ENCODE measurements at regions not wholly inside any gene's neighbourhood (a gene's known extent, or its start where the extent isn't known, plus 50 kb on each side); places are given as distances from the start of the nearest gene placed in this dataset.

DNA sequence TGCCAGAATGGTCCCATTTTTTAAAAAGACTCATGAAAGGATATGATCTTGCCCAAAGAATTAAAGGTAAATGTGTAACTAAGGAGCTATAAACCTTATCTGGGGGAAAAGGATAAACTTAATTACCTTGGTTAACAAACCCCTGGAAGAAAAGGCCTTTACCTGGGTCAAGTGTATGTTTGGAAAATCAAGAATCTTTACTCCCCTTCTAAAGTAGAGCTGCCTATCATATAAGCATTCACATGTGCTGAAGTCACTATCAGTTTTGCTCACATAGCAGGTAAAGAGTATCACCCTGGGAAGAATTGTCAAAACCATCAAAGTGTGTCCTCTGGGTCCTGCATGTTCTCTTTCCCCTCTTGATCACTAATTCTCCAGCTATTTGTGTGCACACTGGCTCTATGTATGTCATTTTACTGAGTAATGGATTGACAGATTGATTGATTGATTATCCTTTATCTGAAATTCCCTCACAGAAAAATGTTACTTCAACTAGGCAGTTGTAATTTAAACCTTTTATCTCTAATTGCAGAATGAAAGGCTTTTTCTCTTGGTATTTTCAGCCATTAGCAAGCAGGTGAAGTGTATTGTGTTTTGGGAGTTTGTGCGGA, 199.4 kb downstream of the NOL4 start:
- H3K4me1 ChIP-seq, result no peaks in the 10 kb centered on the region
- DNase-seq (no peak), ATAC-seq (no peak)
- TF ChIP-seq, protein P1, sequence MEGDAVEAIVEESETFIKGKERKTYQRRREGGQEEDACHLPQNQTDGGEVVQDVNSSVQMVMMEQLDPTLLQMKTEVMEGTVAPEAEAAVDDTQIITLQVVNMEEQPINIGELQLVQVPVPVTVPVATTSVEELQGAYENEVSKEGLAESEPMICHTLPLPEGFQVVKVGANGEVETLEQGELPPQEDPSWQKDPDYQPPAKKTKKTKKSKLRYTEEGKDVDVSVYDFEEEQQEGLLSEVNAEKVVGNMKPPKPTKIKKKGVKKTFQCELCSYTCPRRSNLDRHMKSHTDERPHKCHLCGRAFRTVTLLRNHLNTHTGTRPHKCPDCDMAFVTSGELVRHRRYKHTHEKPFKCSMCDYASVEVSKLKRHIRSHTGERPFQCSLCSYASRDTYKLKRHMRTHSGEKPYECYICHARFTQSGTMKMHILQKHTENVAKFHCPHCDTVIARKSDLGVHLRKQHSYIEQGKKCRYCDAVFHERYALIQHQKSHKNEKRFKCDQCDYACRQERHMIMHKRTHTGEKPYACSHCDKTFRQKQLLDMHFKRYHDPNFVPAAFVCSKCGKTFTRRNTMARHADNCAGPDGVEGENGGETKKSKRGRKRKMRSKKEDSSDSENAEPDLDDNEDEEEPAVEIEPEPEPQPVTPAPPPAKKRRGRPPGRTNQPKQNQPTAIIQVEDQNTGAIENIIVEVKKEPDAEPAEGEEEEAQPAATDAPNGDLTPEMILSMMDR (IDR thresholded peaks at IDR 0.05), result no peak
- intact Hi-C loops (cut with DNase I), result no loop called here
- H3K4me3 ChIP-seq, result no peak overlapping the region
- no peaks in the 10 kb centered on the region for H3K36me3 ChIP-seq
- no peak overlapping the region for H3K27ac ChIP-seq
- H3K27me3 ChIP-seq (ENCODE audit: low read depth), result no peaks in the 10 kb centered on the region
- H3K9me3 ChIP-seq, result no peaks in the 10 kb centered on the region

DNA sequence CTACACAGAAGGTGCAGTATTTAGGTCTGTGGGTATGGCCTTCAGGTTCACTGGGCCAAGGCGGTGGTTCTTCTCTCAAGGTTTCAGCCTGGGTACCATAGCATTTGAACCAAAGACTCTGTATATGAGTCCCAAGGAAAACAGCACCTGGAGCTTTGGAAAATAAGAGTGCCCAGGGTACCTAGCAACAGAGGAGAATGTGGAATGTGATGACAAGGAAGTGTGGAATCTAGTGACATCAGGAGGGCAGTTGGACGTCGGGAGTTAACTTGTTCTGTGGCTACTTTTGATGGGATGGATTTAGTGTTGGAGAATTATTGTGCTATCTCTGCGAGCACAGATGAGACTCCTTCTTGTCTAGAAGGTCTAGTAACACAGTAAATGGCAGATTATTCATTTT, 201.2 kb downstream of the NOL4 start:
- no peaks in the 10 kb centered on the region for H3K9me3 ChIP-seq
- TF ChIP-seq, protein P1 (IDR thresholded peaks at IDR 0.05), result no peak
- ATAC-seq, result no peak
- no peaks in the 10 kb centered on the region for H3K4me1 ChIP-seq
- no peaks in the 10 kb centered on the region for H3K36me3 ChIP-seq
- no peaks in the 10 kb centered on the region for H3K27me3 ChIP-seq (ENCODE audit: low read depth)
- intact Hi-C loops (cut with DNase I), result no loop called here
- no peak for DNase-seq
- H3K4me3 ChIP-seq, result no peak overlapping the region
- H3K27ac ChIP-seq, result no peak overlapping the region

DNA sequence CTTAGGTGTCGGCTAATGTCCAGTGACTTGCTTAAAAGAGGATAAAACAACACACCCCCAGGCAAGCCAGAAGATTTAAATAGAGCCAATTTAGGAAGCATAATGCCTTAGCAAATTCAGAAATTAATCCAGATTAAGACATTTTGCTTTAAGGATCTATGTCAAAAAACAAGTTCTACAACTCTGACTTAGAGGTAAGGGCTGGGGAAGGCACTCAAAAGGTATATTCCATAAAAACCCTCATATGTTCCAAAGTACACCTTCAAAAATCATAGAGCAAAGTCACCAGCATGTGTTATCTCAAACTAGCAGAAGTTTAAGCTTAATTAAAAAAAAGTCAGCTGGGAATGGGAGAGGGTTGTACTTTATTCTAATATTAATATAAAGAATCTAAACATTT, 206.4 kb downstream of the NOL4 start:
- intact Hi-C loops (cut with DNase I), result no loop called here
- Histone ChIP-seq H3K36me3 (no peaks in the 10 kb centered on the region), H3K9me3 (no peaks in the 10 kb centered on the region), H3K27me3 (ENCODE audit: low read depth) (no peaks in the 10 kb centered on the region), H3K4me1 (no peaks in the 10 kb centered on the region), H3K4me3 (no peak overlapping the region), H3K27ac (no peak overlapping the region)
- DNase-seq, result no peak
- TF ChIP-seq, protein P1 (IDR thresholded peaks at IDR 0.05), result no peak
- ATAC-seq, result no peak

DNA sequence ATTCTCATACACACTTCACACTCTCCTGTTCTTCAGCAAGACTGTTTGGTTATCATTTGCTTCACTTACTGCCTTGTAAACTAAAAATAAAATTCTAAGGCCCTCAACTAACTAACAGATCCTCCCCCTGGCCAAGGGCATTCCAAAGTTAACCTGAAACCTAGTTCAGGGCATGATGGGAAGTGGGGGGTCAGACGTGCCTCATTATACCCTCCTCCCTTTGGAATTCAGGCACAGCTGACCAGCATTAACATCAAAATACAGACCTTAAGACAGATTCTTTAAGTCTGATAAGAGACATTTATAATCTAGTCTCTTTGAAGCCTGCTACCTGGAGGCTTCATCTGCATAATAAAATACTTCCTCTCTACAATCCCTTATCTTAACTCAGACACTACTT, 221.0 kb downstream of the NOL4 start:
- no peak overlapping the region for H3K4me3 ChIP-seq
- TF ChIP-seq, protein P1 (IDR thresholded peaks at IDR 0.05), result no peak
- no peaks in the 10 kb centered on the region for H3K36me3 ChIP-seq
- DNase-seq, result no peak
- no peaks in the 10 kb centered on the region for H3K4me1 ChIP-seq
- no peaks in the 10 kb centered on the region for H3K27me3 ChIP-seq (ENCODE audit: low read depth)
- ATAC-seq, result no peak
- no peaks in the 10 kb centered on the region for H3K9me3 ChIP-seq
- H3K27ac ChIP-seq, result no peak overlapping the region
- intact Hi-C loops (cut with DNase I), result no loop called here

DNA sequence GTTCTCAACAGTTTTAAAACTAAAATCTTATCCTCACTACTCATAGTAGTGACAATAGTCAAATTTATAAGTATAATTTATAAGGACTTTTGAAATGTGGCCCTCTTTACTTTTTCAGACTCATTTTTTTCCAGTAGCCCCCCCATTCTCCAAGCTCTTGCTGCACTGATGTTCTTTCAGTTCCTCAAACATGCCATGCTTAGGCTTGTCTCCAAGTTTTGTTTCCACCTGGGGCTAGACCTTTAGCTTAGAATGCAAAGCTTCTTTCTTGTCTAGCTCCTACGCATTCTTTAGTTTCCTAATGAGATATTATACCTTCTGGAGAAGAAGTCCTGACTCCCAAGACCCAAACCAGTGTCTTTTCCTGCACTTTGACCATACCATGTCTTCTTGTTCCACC, 222.6 kb downstream of the NOL4 start:
- Histone ChIP-seq H3K9me3 (no peaks in the 10 kb centered on the region), H3K4me1 (no peaks in the 10 kb centered on the region), H3K36me3 (no peaks in the 10 kb centered on the region), H3K27ac (no peak overlapping the region), H3K4me3 (no peak overlapping the region), H3K27me3 (ENCODE audit: low read depth) (no peaks in the 10 kb centered on the region)
- ATAC-seq (no peak), DNase-seq (no peak)
- intact Hi-C loops (cut with DNase I), result no loop called here
- TF ChIP-seq, protein P1 (IDR thresholded peaks at IDR 0.05), result no peak

DNA sequence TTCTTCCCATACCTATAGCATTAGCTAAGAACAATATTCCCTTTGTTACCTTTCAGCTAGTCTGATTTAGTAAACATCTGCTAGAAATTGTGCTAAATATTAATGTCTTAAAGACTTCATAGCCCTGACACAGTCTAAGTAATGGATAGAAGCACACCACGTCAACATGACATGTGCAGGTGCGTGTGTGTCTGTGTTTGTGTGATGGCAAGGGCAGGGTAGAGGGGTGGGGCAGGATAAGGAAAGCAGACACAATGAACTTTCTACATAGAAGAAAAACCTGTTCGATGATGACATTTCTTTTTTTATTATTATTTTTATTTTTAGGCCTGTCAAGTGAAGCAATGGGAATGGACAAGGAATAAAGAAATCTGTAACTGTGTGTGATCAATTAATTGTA, 223.3 kb downstream of the NOL4 start:
- Histone ChIP-seq H3K27me3 (ENCODE audit: low read depth) (no peaks in the 10 kb centered on the region), H3K4me3 (no peak overlapping the region), H3K36me3 (no peaks in the 10 kb centered on the region), H3K27ac (no peak overlapping the region), H3K9me3 (no peaks in the 10 kb centered on the region), H3K4me1 (no peaks in the 10 kb centered on the region)
- DNase-seq, result no peak
- TF ChIP-seq, protein P1 (IDR thresholded peaks at IDR 0.05), result no peak
- no peak for ATAC-seq
- intact Hi-C loops (cut with DNase I), result no loop called here
